ENCODE measurements at regions not wholly inside any gene's neighbourhood (a gene's known extent, or its start where the extent isn't known, plus 50 kb on each side); places are given as distances from the start of the nearest gene placed in this dataset.
"Not testable (repeated sequence)": the region's sequence is repeated elsewhere in the genome, so short reads cannot be mapped to it uniquely, and the experiment has no call there.

DNA sequence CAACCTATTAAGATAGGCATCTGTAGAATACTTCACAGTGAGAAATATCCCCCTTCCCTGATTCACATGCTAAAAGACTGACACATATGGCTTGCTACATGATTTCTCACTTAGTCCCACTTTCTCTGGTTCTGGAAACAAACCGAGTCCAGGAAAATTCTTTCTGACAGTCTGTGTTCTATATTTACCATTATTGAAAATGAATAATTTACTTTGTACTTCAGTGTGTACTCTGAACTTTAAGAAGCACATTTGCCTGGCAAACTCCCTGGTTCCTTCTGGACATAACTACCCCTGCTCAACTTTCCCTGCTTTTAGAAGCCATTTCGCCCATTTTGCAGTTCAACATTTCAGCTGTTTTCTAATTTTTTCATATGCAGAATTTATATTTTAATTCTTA lies 53.6 kb downstream of the APCS start:
- DNase-seq (ENCODE audit: low spot score), result no peak

DNA sequence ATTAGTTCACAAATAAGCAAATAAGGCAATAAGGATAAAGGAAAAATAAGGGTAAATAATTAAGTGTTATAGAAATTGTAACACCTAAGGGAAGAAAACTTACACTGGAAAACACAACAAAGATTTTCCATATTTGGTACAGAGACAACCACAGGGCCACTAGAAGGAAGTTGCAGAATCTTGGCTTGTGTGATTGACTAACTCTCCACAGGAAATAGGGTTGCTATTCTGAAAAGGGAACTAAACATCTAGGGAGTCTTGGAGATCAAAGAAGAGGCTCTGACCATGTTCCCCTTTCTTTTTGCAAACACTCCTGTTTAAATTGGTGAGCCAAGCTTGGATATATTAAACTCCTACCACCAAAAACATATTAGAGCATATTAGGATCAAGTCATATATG lies 59.1 kb downstream of the APCS start:
- DNase-seq (ENCODE audit: low spot score), result no peak

DNA sequence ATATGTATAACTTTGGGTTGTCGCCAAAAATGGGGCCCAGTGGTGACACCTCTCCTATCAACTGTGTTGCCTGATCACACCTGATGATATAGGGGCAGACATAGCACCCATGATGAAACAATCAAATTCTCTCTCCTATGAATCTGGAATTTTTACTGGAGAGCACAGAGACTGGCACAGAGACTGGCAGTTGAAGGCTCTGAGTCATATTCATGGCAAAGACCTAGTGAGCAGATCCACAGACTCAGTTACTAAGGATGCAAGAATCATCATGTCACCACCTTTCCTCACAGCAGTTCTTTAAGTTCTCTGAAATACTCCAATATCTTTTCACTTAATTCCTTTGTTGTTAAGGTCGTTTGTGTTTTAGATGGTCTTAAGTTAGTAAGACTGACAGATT lies 60.0 kb downstream of the APCS start:
- no peak for DNase-seq (ENCODE audit: low spot score)

DNA sequence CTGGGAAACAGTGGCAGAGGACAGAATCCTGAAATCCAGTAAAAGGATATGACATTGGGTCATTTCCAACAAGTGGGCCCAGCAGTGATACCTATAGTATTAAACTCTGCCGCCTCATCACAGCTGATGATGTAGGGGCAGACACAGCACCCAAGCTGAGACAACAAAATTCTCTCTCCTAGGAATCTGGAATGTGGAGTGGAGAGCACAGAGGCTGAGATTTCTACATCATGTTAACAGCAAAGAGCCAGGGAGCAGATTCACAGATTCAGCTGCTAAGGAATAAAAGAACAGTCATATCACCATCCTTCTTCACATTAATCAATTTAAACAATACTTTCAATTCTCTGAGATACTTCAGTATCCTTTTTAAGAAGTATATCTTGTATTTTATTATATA lies 61.9 kb downstream of the CRP start:
- peak; percentile 53 for DNase-seq (ENCODE audit: low spot score)

DNA sequence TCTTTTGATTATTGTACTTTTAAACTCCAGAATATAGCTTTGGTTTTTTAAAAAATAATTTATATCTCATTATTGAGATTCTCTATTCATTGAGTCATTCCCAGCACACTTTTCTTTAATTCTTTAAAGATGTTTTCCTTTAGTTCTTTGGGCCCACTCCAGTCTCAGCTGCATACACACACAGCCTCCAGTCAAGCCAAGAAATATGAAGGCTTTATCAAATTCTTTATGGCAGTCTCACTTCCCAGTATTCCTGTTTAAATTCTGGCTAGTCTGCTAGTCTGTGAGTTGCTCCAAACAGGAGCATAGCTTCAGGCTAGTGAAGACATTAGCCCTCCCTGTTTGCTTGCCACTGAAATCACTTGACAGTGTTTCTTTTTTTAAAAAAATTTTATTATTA lies 61.2 kb downstream of the CRP start:
- DNase-seq (ENCODE audit: low spot score), result peak; percentile 72

DNA sequence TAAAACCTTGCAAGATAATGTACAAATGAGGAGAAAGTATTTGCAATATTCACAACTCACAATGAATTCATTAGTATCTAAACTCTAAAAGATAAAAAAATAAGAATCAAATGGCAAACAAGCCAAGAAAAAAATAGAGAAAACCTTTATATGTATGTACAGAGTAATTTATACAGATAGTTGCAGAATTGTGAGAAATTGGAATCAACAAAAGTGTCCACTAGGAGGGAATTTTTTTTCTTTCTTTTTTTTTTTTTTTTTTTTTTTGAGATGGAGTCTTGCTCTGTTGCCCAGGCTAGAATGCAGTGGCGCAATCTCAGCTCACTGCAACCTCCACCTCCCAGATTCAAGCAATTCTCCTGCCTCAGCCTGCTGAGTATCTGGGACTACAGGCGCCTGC lies 56.9 kb downstream of the CRP start:
- not testable (repeated sequence) for DNase-seq (ENCODE audit: low spot score)

All from GM03348 (cell line).